Activated CD4-positive, alpha-beta T cell treated with anti-CD3 and anti-CD28 coated beads for 36 hours (primary cell): ENCODE measurements at regions not wholly inside any gene's neighbourhood (a gene's known extent, or its start where the extent isn't known, plus 50 kb on each side); places are given as distances from the start of the nearest gene placed in this dataset.
A peak's percentile ranks its signal among the peaks of the same experiment; 100 is the strongest.
"Not testable (repeated sequence)": the region's sequence is repeated elsewhere in the genome, so short reads cannot be mapped to it uniquely, and the experiment has no call there.

Experiments
- ATAC-seq: fragments of 200-7000 bp; cut with Tn5 transposase; one replicate; pipeline ENCODE4 v1.10.0; 2021; ENCODE audit warnings: mild to moderate bottlenecking, moderate library complexity
- CTCF ChIA-PET: fragments of 350-600 bp; sonication (Branson Sonifier 250); formaldehyde crosslinking; loops from one replicate; lab custom pipeline; 2021; ENCODE audit warnings: antibody characterized with exemption; lab: Charles Lee
- POLR2A ChIA-PET: fragments of 350-600 bp; sonication (Branson Sonifier 250); formaldehyde crosslinking; loops from one replicate; lab custom pipeline; 2021; ENCODE audit warnings: antibody characterized with exemption, inconsistent platforms; lab: Charles Lee
- DNase-seq: peaks from one replicate; pipeline ENCODE4 v3.0.0-alpha.2; 2020
- H3K27ac Mint-ChIP-seq: one replicate; pipeline ENCODE4 v1.8.0; 2021; ENCODE audit warnings: mixed read lengths
- H3K27me3 Mint-ChIP-seq: one replicate; pipeline ENCODE4 v1.8.0; 2021; ENCODE audit warnings: mixed read lengths
- H3K36me3 Mint-ChIP-seq: one replicate; pipeline ENCODE4 v1.8.0; 2021; ENCODE audit warnings: low read depth, mixed read lengths
- H3K4me1 Mint-ChIP-seq: one replicate; pipeline ENCODE4 v1.8.0; 2021; ENCODE audit warnings: mixed read lengths
- H3K4me3 Mint-ChIP-seq: one replicate; pipeline ENCODE4 v1.8.0; 2021; ENCODE audit warnings: mild to moderate bottlenecking, moderate library complexity, mixed read lengths
- H3K9me3 Mint-ChIP-seq: one replicate; pipeline ENCODE4 v1.8.0; 2021; ENCODE audit warnings: low read depth, mixed read lengths
- intact Hi-C, 2 experiments: fragments of 100-400 bp; cut with DNase I in 1 of 2; cut with micrococcal nuclease in 1 of 2; formaldehyde crosslinking; loops; one replicate each; pipeline versions ENCODE4 v1.14.2 to v1.15.1; 2022 to 2024; cut with DNase I, micrococcal nuclease

DNA sequence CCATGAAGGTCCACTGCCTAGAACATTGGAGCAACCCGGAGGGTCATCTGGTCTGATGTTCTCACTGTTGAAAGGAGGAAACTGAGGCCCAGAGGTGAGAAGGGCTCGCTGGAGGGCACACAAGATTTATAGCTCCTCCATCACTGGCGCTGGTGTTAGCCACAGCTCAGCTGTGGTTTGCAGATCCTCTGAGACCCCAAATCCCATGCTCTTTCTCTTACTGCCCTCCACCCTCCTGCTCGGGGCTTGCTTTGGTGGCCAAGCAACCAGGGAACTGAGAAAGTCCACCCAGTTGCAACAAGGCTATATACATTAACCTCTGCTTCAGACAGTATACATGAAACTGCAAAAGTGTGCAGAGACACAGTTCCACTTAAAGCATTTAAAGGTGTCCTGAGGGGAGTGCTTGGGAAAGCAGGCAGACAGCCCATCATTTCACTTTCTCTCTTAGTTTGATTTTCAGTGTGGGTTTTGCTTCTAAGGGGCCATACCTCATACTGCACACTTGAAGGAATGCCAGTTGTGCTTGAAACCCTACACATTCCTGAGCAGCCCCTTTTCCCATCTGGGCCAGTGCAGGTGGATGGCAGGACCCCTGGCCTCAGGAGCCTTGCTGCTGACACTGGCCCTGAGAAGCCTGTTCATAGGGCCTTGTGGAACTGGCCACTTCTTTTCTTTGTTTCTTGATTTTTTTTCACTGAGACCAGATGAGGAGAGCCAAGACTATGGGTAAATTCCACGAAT, 347.6 kb downstream of the CDC5L start:
- DNase-seq (no peak), ATAC-seq (no peak)
- intact Hi-C loops, result no loop called here
- ChIA-PET POLR2A (no interaction called here), CTCF (no interaction called here)
- Mint-ChIP-seq H3K4me3 (no peak overlapping the region), H3K9me3 (no peaks in the 10 kb centered on the region), H3K36me3 (no peaks in the 10 kb centered on the region), H3K27me3 (no peaks in the 10 kb centered on the region), H3K4me1 (peaks cover 13% of the 10 kb centered on the region), H3K27ac (no peak overlapping the region)

- Mint-ChIP-seq H3K9me3 (no peaks in the 10 kb centered on the region), H3K4me3 (no peak overlapping the region), H3K4me1 (peaks cover 13% of the 10 kb centered on the region), H3K27ac (no peak overlapping the region), H3K27me3 (no peaks in the 10 kb centered on the region), H3K36me3 (no peaks in the 10 kb centered on the region)
- intact Hi-C loops, result no loop called here
- ChIA-PET POLR2A (no interaction called here), CTCF (no interaction called here)
- DNase-seq (peak; percentile 54), ATAC-seq (peak; percentile 76)
Observed at GRCh38 chr6:44735630-44735963, 348.1 kb downstream of the CDC5L start.

GRCh38 chr6:44737341-44737740, 349.8 kb downstream of the CDC5L start:
- POLR2A ChIA-PET, result no interaction called here
- peaks cover 13% of the 10 kb centered on the region for H3K4me1 Mint-ChIP-seq
- DNase-seq (no peak), ATAC-seq (no peak)
- no peaks in the 10 kb centered on the region for H3K27me3 Mint-ChIP-seq
- intact Hi-C loops, result no loop called here
- no peaks in the 10 kb centered on the region for H3K36me3 Mint-ChIP-seq
- no peak overlapping the region for H3K4me3 Mint-ChIP-seq
- no peak overlapping the region for H3K27ac Mint-ChIP-seq
- CTCF ChIA-PET, result no interaction called here
- H3K9me3 Mint-ChIP-seq, result no peaks in the 10 kb centered on the region

DNA sequence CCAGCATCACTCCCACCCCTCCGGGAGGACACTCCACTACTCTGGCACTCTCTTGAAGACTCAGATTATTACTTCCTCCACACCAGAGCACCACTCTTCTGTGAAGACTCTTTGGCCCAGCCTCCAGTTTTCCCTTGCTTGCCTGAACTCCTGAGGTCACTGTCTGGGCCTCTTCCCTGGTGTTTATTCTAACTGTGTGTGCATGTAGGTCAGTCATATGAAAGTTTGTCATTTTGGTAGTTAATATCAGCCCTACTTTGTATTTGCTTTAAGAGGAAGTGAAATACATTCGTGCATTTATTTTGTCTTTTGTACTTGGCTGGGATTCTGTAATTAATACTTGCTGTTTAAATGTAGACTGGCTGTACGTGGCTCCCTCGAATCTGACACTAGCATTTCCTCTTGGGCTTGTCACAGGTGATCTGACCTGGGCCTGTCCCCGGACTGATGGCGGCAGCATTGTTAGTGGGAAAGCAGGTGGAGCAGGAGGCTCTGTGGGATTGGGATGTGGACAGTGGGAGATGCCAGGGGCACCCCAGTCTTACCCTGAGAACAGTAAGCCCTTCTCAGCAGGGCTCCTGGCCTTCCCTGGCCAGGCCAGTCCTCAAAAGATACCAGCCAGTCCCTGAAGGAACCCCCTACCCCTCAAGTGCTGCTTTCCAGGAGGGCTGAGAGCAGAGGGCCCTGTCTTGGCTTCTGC, 350.5 kb downstream of the CDC5L start:
- ChIA-PET POLR2A (no interaction called here), CTCF (no interaction called here)
- Mint-ChIP-seq H3K36me3 (no peaks in the 10 kb centered on the region), H3K4me1 (peaks cover 13% of the 10 kb centered on the region), H3K27ac (no peak overlapping the region), H3K4me3 (no peak overlapping the region), H3K27me3 (no peaks in the 10 kb centered on the region), H3K9me3 (no peaks in the 10 kb centered on the region)
- ATAC-seq (no peak), DNase-seq (no peak)
- intact Hi-C loops, result no loop called here

- no peaks in the 10 kb centered on the region for H3K36me3 Mint-ChIP-seq
- no peak overlapping the region for H3K27ac Mint-ChIP-seq
- DNase-seq (peak; percentile 12), ATAC-seq (peak; percentile 14)
- H3K9me3 Mint-ChIP-seq, result no peaks in the 10 kb centered on the region
- ChIA-PET POLR2A (no interaction called here), CTCF (no interaction called here)
- no peaks in the 10 kb centered on the region for H3K27me3 Mint-ChIP-seq
- H3K4me1 Mint-ChIP-seq, result peaks cover 13% of the 10 kb centered on the region
- intact Hi-C loops, result no loop called here
- no peak overlapping the region for H3K4me3 Mint-ChIP-seq
Observed at GRCh38 chr6:44738601-44739146, 351.2 kb downstream of the CDC5L start.

GRCh38 chr6:44739181-44739580, 351.7 kb downstream of the CDC5L start:
- Mint-ChIP-seq H3K4me3 (no peak overlapping the region), H3K27ac (no peak overlapping the region), H3K27me3 (no peaks in the 10 kb centered on the region), H3K4me1 (peaks cover 13% of the 10 kb centered on the region), H3K9me3 (no peaks in the 10 kb centered on the region), H3K36me3 (no peaks in the 10 kb centered on the region)
- ATAC-seq (no peak), DNase-seq (no peak)
- POLR2A ChIA-PET, result no interaction called here
- CTCF ChIA-PET, result no interaction called here
- intact Hi-C loops, result no loop called here

- no peak overlapping the region for H3K27ac Mint-ChIP-seq
- H3K4me3 Mint-ChIP-seq, result no peak overlapping the region
- H3K27me3 Mint-ChIP-seq, result no peaks in the 10 kb centered on the region
- H3K4me1 Mint-ChIP-seq, result peaks cover 7% of the 10 kb centered on the region
- POLR2A ChIA-PET, result no interaction called here
- peaks cover 2% of the 10 kb centered on the region for H3K9me3 Mint-ChIP-seq
- peaks cover 2% of the 10 kb centered on the region for H3K36me3 Mint-ChIP-seq
- intact Hi-C loops, result no loop called here
- ATAC-seq (no peak), DNase-seq (no peak)
- CTCF ChIA-PET, result interaction anchor here (1.0 kb wide), 1 partner anchor 130 kb away, joined by 4 read pairs; no protein-coding TSS in a partner anchor
Observed at GRCh38 chr6:44740566-44741120, 353.1 kb downstream of the CDC5L start.

DNA sequence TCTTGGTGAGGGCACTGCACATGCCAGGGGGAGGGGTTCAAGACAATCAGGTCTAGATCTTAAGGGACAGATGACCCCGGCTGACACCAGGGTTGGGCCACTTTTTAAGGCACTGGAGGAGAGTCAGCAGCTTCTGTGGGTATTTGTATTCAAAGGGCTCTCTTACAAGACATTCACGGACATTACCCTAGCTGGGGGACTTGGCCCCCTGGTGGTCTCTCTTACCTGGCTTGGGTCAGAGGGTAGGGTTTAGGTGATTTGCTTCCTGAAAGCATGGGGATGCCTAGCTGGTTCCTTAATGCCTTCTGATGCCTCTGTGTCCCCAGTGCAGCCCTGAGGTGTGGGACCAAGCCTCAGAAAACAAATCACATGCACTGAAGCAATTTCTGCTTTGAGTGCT, 354.7 kb downstream of the CDC5L start:
- POLR2A ChIA-PET, result no interaction called here
- CTCF ChIA-PET, result interaction anchor here (0.9 kb wide), 1 partner anchor 20 kb away, joined by 4 read pairs; no protein-coding TSS in a partner anchor
- H3K27me3 Mint-ChIP-seq, result no peaks in the 10 kb centered on the region
- peaks cover 2% of the 10 kb centered on the region for H3K9me3 Mint-ChIP-seq
- no peak overlapping the region for H3K27ac Mint-ChIP-seq
- intact Hi-C loops, result no loop called here
- no peak for ATAC-seq
- H3K4me1 Mint-ChIP-seq, result peaks cover 2% of the 10 kb centered on the region
- peaks cover 2% of the 10 kb centered on the region for H3K36me3 Mint-ChIP-seq
- no peak for DNase-seq
- no peak overlapping the region for H3K4me3 Mint-ChIP-seq

- intact Hi-C loops, result no loop called here
- CTCF ChIA-PET, result interaction anchor here (0.9 kb wide), 2 partner anchors 19 to 119 kb away, joined by 3 to 4 read pairs; no protein-coding TSS in a partner anchor
- H3K27ac Mint-ChIP-seq, result no peak overlapping the region
- POLR2A ChIA-PET, result no interaction called here
- H3K9me3 Mint-ChIP-seq, result peaks cover 2% of the 10 kb centered on the region
- DNase-seq (no peak), ATAC-seq (no peak)
- peaks cover 2% of the 10 kb centered on the region for H3K36me3 Mint-ChIP-seq
- H3K27me3 Mint-ChIP-seq, result no peaks in the 10 kb centered on the region
- H3K4me3 Mint-ChIP-seq, result no peak overlapping the region
- H3K4me1 Mint-ChIP-seq, result peaks cover 2% of the 10 kb centered on the region
Observed at GRCh38 chr6:44742828-44743372, 355.4 kb downstream of the CDC5L start.

DNA sequence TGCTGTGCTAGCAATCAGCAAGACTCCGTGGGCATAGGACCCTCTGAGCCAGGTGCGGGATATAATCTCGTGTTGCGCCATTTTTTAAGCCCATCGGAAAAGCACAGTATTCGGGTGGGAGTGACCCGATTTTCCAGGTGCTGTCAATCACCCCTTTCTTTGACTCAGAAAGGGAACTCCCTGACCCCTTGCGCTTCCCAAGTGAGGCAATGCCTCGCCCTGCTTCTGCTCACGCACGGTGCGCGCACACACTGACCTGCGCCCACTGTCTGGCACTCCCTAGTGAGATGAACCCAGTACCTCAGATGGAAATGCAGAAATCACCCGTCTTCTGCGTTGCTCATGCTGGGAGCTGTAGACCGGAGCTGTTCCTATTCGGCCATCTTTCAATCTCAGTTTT, 372.6 kb downstream of the CDC5L start:
- H3K4me3 Mint-ChIP-seq, H3K27me3 Mint-ChIP-seq, CTCF ChIA-PET, H3K4me1 Mint-ChIP-seq, H3K36me3 Mint-ChIP-seq, POLR2A ChIA-PET, DNase-seq, ATAC-seq, intact Hi-C loops, H3K27ac Mint-ChIP-seq: not testable (repeated sequence)
- peaks cover 23% of the 10 kb centered on the region for H3K9me3 Mint-ChIP-seq

- H3K36me3 Mint-ChIP-seq, result peaks cover 6% of the 10 kb centered on the region
- ChIA-PET CTCF (interaction anchor here (1.2 kb wide), 1 partner anchor 34 kb away, joined by 3 read pairs; no protein-coding TSS in a partner anchor), POLR2A (no interaction called here)
Observed at GRCh38 chr6:44761046-44761445, 373.5 kb downstream of the CDC5L start.

More at GRCh38 chr6:44761046-44761445, 373.5 kb downstream of the CDC5L start:
- Mint-ChIP-seq H3K9me3 (peaks cover 23% of the 10 kb centered on the region), H3K27me3 (no peaks in the 10 kb centered on the region), H3K4me3 (no peak overlapping the region), H3K4me1 (no peaks in the 10 kb centered on the region), H3K27ac (no peak overlapping the region)
- intact Hi-C loops, result no loop called here
- ATAC-seq (no peak), DNase-seq (no peak)
